Thymus (tissue), 11 donors: ENCODE measurements at regions not wholly inside any gene's neighbourhood (a gene's known extent, or its start where the extent isn't known, plus 50 kb on each side); places are given as distances from the start of the nearest gene placed in this dataset.

Experiments
- DNase-seq, 9 donors: peaks; one replicate each; pipeline ENCODE4 v3.0.0-alpha.2; 2013; ENCODE audit warnings: low spot score in 9 of 9, low read depth in 6 of 9, missing footprints in 1 of 9
- H3K27ac ChIP-seq, 2 donors: one replicate each; pipeline ENCODE4 v1.5.1; 2013; ENCODE audit warnings: control low read depth in 1 of 2, low read depth in 1 of 2, low read length in 1 of 2, mild to moderate bottlenecking in 1 of 2, moderate library complexity in 1 of 2
- H3K27me3 ChIP-seq, 2 donors: one replicate each; pipeline ENCODE4 v1.5.1; 2013; ENCODE audit warnings: low read length in 1 of 2; ENCODE audit not compliant: control insufficient read depth in 2 of 2, insufficient read depth in 1 of 2
- H3K36me3 ChIP-seq, 2 donors: one replicate each; pipeline ENCODE4 v1.5.1; 2013; ENCODE audit warnings: low read length in 1 of 2, mild to moderate bottlenecking in 1 of 2, moderate library complexity in 1 of 2; ENCODE audit not compliant: control insufficient read depth in 2 of 2, insufficient read depth in 2 of 2
- H3K4me1 ChIP-seq, 2 donors: one replicate each; pipeline ENCODE4 v1.5.1; 2013; ENCODE audit warnings: low read length in 2 of 2; ENCODE audit not compliant: control insufficient read depth in 2 of 2, insufficient read depth in 2 of 2
- H3K4me3 ChIP-seq, 2 donors: one replicate each; pipeline ENCODE4 v1.5.1; 2013; ENCODE audit warnings: low read length in 2 of 2, control low read depth in 1 of 2, mild to moderate bottlenecking in 1 of 2
- H3K9me3 ChIP-seq, 2 donors: one replicate each; pipeline ENCODE4 v1.5.1; 2013; ENCODE audit warnings: low read length in 1 of 2, mild to moderate bottlenecking in 1 of 2; ENCODE audit not compliant: control insufficient read depth in 2 of 2, insufficient read depth in 1 of 2
- whole genome bisulfite sequencing: extraction: QIAGEN DNeasy Blood & Tissue Kit; methylation state at CpG from one replicate; pipeline ENCODE4 v1.1.7; 2013; 5-methylcytosine and 5-hydroxymethylcytosine counted together
- donor health status: healthy.

- Histone ChIP-seq H3K27me3 (no peaks in the 10 kb centered on the region), H3K36me3 (no peaks in the 10 kb centered on the region), H3K4me3 (no peak overlapping the region), H3K27ac (no peak overlapping the region), H3K4me1 (peaks cover 21 to 67% of the 10 kb centered on the region in 2 donors), H3K9me3 (no peaks in the 10 kb centered on the region)
- no peak for DNase-seq
- 99% methylated on average over 5 of the region's 5 CpGs for WGBS
Observed at GRCh38 chr15:31151301-31152233, 50.0 kb upstream of the TRPM1 start.

GRCh38 chr15:31153531-31153930, 52.0 kb upstream of the TRPM1 start:
- Histone ChIP-seq H3K4me1 (peaks cover 21 to 55% of the 10 kb centered on the region in 2 donors), H3K27ac (no peak overlapping the region), H3K27me3 (no peaks in the 10 kb centered on the region), H3K9me3 (no peaks in the 10 kb centered on the region), H3K4me3 (no peak overlapping the region), H3K36me3 (no peaks in the 10 kb centered on the region)
- no peak for DNase-seq
- 96% methylated on average over 7 of the region's 7 CpGs for WGBS

- peak in 4 of 9 donors; percentile 31 to 67 (median 32) for DNase-seq
- H3K27me3 ChIP-seq = no peaks in the 10 kb centered on the region
- no peaks in the 10 kb centered on the region for H3K36me3 ChIP-seq
- 46% methylated on average over 7 of the region's 7 CpGs for WGBS
- no peaks in the 10 kb centered on the region for H3K9me3 ChIP-seq
- peak overlapping the region in 1 of 2 donors; percentile 87 for H3K27ac ChIP-seq
- H3K4me3 ChIP-seq = no peak overlapping the region
- H3K4me1 ChIP-seq = peaks cover 20 to 53% of the 10 kb centered on the region in 2 donors
Observed at GRCh38 chr15:31155151-31155550, 53.6 kb upstream of the TRPM1 start.

- H3K27me3 ChIP-seq = no peaks in the 10 kb centered on the region
- H3K36me3 ChIP-seq = no peaks in the 10 kb centered on the region
- no peak for DNase-seq
- 98% methylated on average over 1 of the region's 1 CpG for WGBS
- no peak overlapping the region for H3K27ac ChIP-seq
- no peak overlapping the region for H3K4me3 ChIP-seq
- peaks cover 17 to 44% of the 10 kb centered on the region in 2 donors for H3K4me1 ChIP-seq
- no peaks in the 10 kb centered on the region for H3K9me3 ChIP-seq
Observed at GRCh38 chr15:31156226-31156625, 54.7 kb upstream of the TRPM1 start.

- no peak for DNase-seq
- Histone ChIP-seq H3K9me3 (no peaks in the 10 kb centered on the region), H3K27me3 (no peaks in the 10 kb centered on the region), H3K36me3 (no peaks in the 10 kb centered on the region), H3K4me3 (no peak overlapping the region), H3K27ac (no peak overlapping the region), H3K4me1 (peaks cover 14 to 39% of the 10 kb centered on the region in 2 donors)
- WGBS = 98% methylated on average over 4 of the region's 4 CpGs
Observed at GRCh38 chr15:31156808-31157207, 55.3 kb upstream of the TRPM1 start.

- Histone ChIP-seq H3K36me3 (no peaks in the 10 kb centered on the region), H3K4me3 (no peak overlapping the region), H3K27me3 (no peaks in the 10 kb centered on the region), H3K9me3 (no peaks in the 10 kb centered on the region), H3K4me1 (peaks cover 14 to 39% of the 10 kb centered on the region in 2 donors), H3K27ac (no peak overlapping the region)
- 96% methylated on average over 10 of the region's 10 CpGs for WGBS
- no peak for DNase-seq
Observed at GRCh38 chr15:31157644-31158069, 56.1 kb upstream of the TRPM1 start.

- Histone ChIP-seq H3K4me3 (no peak overlapping the region), H3K36me3 (no peaks in the 10 kb centered on the region), H3K9me3 (no peaks in the 10 kb centered on the region), H3K4me1 (peaks cover 12 to 42% of the 10 kb centered on the region in 2 donors), H3K27ac (peak overlapping the region in 1 of 2 donors; percentile 11), H3K27me3 (peaks cover 0 to 4% of the 10 kb centered on the region in 2 donors)
- 87% methylated on average over 11 of the region's 11 CpGs for WGBS
- DNase-seq = peak in 1 of 9 donors; percentile 32
Observed at GRCh38 chr15:31158858-31159569, 57.5 kb upstream of the TRPM1 start.

- no peak for DNase-seq
- no peak overlapping the region for H3K27ac ChIP-seq
- peaks cover 12 to 35% of the 10 kb centered on the region in 2 donors for H3K4me1 ChIP-seq
- no peaks in the 10 kb centered on the region for H3K9me3 ChIP-seq
- H3K4me3 ChIP-seq = no peak overlapping the region
- H3K36me3 ChIP-seq = no peaks in the 10 kb centered on the region
- H3K27me3 ChIP-seq = peaks cover 0 to 4% of the 10 kb centered on the region in 2 donors
- 95% methylated on average over 6 of the region's 6 CpGs for WGBS
Observed at GRCh38 chr15:31159837-31160236, 58.3 kb upstream of the TRPM1 start.

GRCh38 chr15:31160297-31160696, 58.8 kb upstream of the TRPM1 start:
- Histone ChIP-seq H3K36me3 (no peaks in the 10 kb centered on the region), H3K27ac (no peak overlapping the region), H3K27me3 (peaks cover 0 to 4% of the 10 kb centered on the region in 2 donors), H3K9me3 (no peaks in the 10 kb centered on the region), H3K4me3 (no peak overlapping the region), H3K4me1 (peaks cover 8 to 31% of the 10 kb centered on the region in 2 donors)
- 94% methylated on average over 7 of the region's 7 CpGs for WGBS
- DNase-seq = no peak
